DOHH2 (cell line): ENCODE measurements at regions not wholly inside any gene's neighbourhood (a gene's known extent, or its start where the extent isn't known, plus 50 kb on each side); places are given as distances from the start of the nearest gene placed in this dataset.

ENCODE experiments used
- H3F3A ChIP-seq: fragments of 200-600 bp; sonication (generic), shearing (Covaris generic); 2 replicates; pipeline ENCODE4 v1.6.0; 2016; ENCODE audit warnings: antibody characterized with exemption, mild to moderate bottlenecking; ENCODE audit not compliant: control insufficient read depth, insufficient read depth
- H3K27ac ChIP-seq: fragments of 200-600 bp; sonication (generic); 2 replicates; pipeline ENCODE4 v1.5.1; 2014; ENCODE audit warnings: low read depth, mild to moderate bottlenecking, low read length, moderate library complexity
- H3K27me3 ChIP-seq: fragments of 200-600 bp; sonication (generic); 2 replicates; pipeline ENCODE4 v1.6.1; 2014; ENCODE audit warnings: mild to moderate bottlenecking, low read length, mixed read lengths; ENCODE audit not compliant: control insufficient read depth
- H3K36me3 ChIP-seq: fragments of 200-600 bp; sonication (generic); 2 replicates; pipeline ENCODE4 v1.6.1; 2014; ENCODE audit warnings: mild to moderate bottlenecking, low read length, moderate library complexity, mixed read lengths; ENCODE audit not compliant: control insufficient read depth
- H3K4me1 ChIP-seq: fragments of 200-600 bp; sonication (generic); 2 replicates; pipeline ENCODE4 v1.6.1; 2014; ENCODE audit warnings: mild to moderate bottlenecking, low read length, mixed read lengths; ENCODE audit not compliant: control insufficient read depth
- H3K4me2 ChIP-seq: fragments of 200-600 bp; sonication (generic); 2 replicates; pipeline ENCODE4 v1.6.0; 2014; ENCODE audit warnings: mild to moderate bottlenecking, low read length, moderate library complexity
- H3K4me3 ChIP-seq: fragments of 200-600 bp; sonication (generic); 2 replicates; pipeline ENCODE4 v1.5.1; 2014; ENCODE audit warnings: mild to moderate bottlenecking, low read length, mixed read lengths
- H3K79me2 ChIP-seq: fragments of 200-600 bp; sonication (generic); 2 replicates; pipeline ENCODE4 v1.6.1; 2014; ENCODE audit warnings: mild to moderate bottlenecking, low read length, mixed read lengths; ENCODE audit not compliant: control insufficient read depth
- H3K9me2 ChIP-seq: fragments of 200-600 bp; sonication (generic); replicated peaks from 2 replicates; pipeline ENCODE4 v1.6.1; 2014; ENCODE audit warnings: mild to moderate bottlenecking, low read length, mixed read lengths; ENCODE audit not compliant: control insufficient read depth
- H3K9me3 ChIP-seq: fragments of 200-600 bp; sonication (generic); 2 replicates; pipeline ENCODE4 v1.6.1; 2014; ENCODE audit warnings: antibody characterized with exemption, low read length, mixed read lengths; ENCODE audit not compliant: control insufficient read depth, insufficient read depth
- H4K20me1 ChIP-seq: fragments of 200-600 bp; sonication (generic); 2 replicates; pipeline ENCODE4 v1.6.0; 2014; ENCODE audit warnings: low read depth, mild to moderate bottlenecking, antibody characterized with exemption, low read length, moderate library complexity; ENCODE audit not compliant: control insufficient read depth, insufficient read depth
- CTCF ChIP-seq: fragments of 200-600 bp; sonication (generic); IDR thresholded peaks from one replicate; pipeline ENCODE4 v1.5.1; 2014; ENCODE audit warnings: antibody characterized with exemption, mild to moderate bottlenecking, low read depth, low read length; ENCODE audit not compliant: poor library complexity, severe bottlenecking
- EZH2phosphoT487 ChIP-seq: fragments of 200-600 bp; sonication (generic); IDR thresholded peaks from 2 replicates; pipeline ENCODE4 v1.6.1; 2017; ENCODE audit warnings: borderline replicate concordance, mild to moderate bottlenecking, antibody characterized with exemption, low read length, moderate library complexity, mixed read lengths

GRCh38 chr6:139920776-139921100, 546.3 kb upstream of the CITED2 start:
- Histone ChIP-seq H3K36me3 (no peaks in the 10 kb centered on the region), H3K27me3 (peaks cover 3% of the 10 kb centered on the region; the same call in 1 of the 2 replicates), H3F3A (no peaks in the 10 kb centered on the region), H3K9me2 (no peaks in the 10 kb centered on the region), H3K4me2 (no peak overlapping the region), H3K4me3 (no peak overlapping the region), H3K9me3 (no peaks in the 10 kb centered on the region), H3K27ac (no peak overlapping the region), H3K79me2 (no peaks in the 10 kb centered on the region), H4K20me1 (no peaks in the 10 kb centered on the region), H3K4me1 (peaks cover 15% of the 10 kb centered on the region)
- TF ChIP-seq EZH2phosphoT487 (no peak), CTCF (no peak)

GRCh38 chr6:139920027-139920775, 545.8 kb upstream of the CITED2 start:
- Histone ChIP-seq H3K9me2 (no peaks in the 10 kb centered on the region), H3K4me1 (peaks cover 15% of the 10 kb centered on the region), H4K20me1 (no peaks in the 10 kb centered on the region), H3K27ac (0 out of 2 replicates have a peak overlapping the region, but pooled peaks have one; percentile 20), H3K4me2 (peak overlapping the region; percentile 48), H3F3A (no peaks in the 10 kb centered on the region), H3K27me3 (peaks cover 3% of the 10 kb centered on the region; the same call in 1 of the 2 replicates), H3K36me3 (no peaks in the 10 kb centered on the region), H3K79me2 (no peaks in the 10 kb centered on the region), H3K9me3 (no peaks in the 10 kb centered on the region), H3K4me3 (peak overlapping the region; percentile 27)
- no peak for TF ChIP-seq EZH2phosphoT487
- TF ChIP-seq CTCF, result no peak

GRCh38 chr6:139919107-139920026, 544.9 kb upstream of the CITED2 start:
- Histone ChIP-seq H3K9me2 (no peaks in the 10 kb centered on the region), H3K27me3 (peaks cover 3% of the 10 kb centered on the region; the same call in 1 of the 2 replicates), H3K36me3 (no peaks in the 10 kb centered on the region), H3K4me1 (peaks cover 15% of the 10 kb centered on the region), H3K79me2 (no peaks in the 10 kb centered on the region), H3K9me3 (no peaks in the 10 kb centered on the region), H4K20me1 (no peaks in the 10 kb centered on the region), H3K4me2 (peak overlapping the region; percentile 48), H3K4me3 (peak overlapping the region; percentile 27; the same call in 1 of the 2 replicates), H3K27ac (no peak overlapping the region), H3F3A (no peaks in the 10 kb centered on the region)
- TF ChIP-seq CTCF, result no peak
- TF ChIP-seq EZH2phosphoT487, result no peak
